ENCODE measurements at regions not wholly inside any gene's neighbourhood (a gene's known extent, or its start where the extent isn't known, plus 50 kb on each side); places are given as distances from the start of the nearest gene placed in this dataset.
A peak's percentile ranks its signal among the peaks of the same experiment; 100 is the strongest.

- peaks cover 2 to 3% of the 10 kb centered on the region in 2 donors for H3K4me1 ChIP-seq (ENCODE audit: control insufficient read depth in 2 of 2, insufficient read depth in 2 of 2, low read length in 2 of 2)
- H3K36me3 ChIP-seq (ENCODE audit: control insufficient read depth in 2 of 2, insufficient read depth in 2 of 2, low read length in 2 of 2) = no peaks in the 10 kb centered on the region
- no peak overlapping the region for H3K9ac ChIP-seq (ENCODE audit: low read depth in 1 of 2, low read length in 2 of 2)
- no peaks in the 10 kb centered on the region for H3K9me3 ChIP-seq (ENCODE audit: control insufficient read depth in 2 of 2, low read length in 2 of 2)
- no peak overlapping the region for H3K27ac ChIP-seq (ENCODE audit: low read depth in 2 of 2, low read length in 2 of 2)
- no peaks in the 10 kb centered on the region for H3K27me3 ChIP-seq (ENCODE audit: control insufficient read depth in 2 of 2, insufficient read depth in 2 of 2, low read length in 2 of 2)
- H3K4me3 ChIP-seq (ENCODE audit: low read length in 2 of 2) = no peak overlapping the region
Observed at GRCh38 chr7:83861-84632, 108.3 kb upstream of the FAM20C start.

GRCh38 chr7:84633-85020 is 107.7 kb upstream of the FAM20C start:
- Histone ChIP-seq H3K4me3 (ENCODE audit: low read length in 2 of 2) (no peak overlapping the region), H3K27ac (ENCODE audit: low read depth in 2 of 2, low read length in 2 of 2) (no peak overlapping the region), H3K4me1 (ENCODE audit: control insufficient read depth in 2 of 2, insufficient read depth in 2 of 2, low read length in 2 of 2) (peaks cover 5 to 7% of the 10 kb centered on the region in 2 donors), H3K27me3 (ENCODE audit: control insufficient read depth in 2 of 2, insufficient read depth in 2 of 2, low read length in 2 of 2) (no peaks in the 10 kb centered on the region), H3K9ac (ENCODE audit: low read depth in 1 of 2, low read length in 2 of 2) (no peak overlapping the region), H3K9me3 (ENCODE audit: control insufficient read depth in 2 of 2, low read length in 2 of 2) (no peaks in the 10 kb centered on the region), H3K36me3 (ENCODE audit: control insufficient read depth in 2 of 2, insufficient read depth in 2 of 2, low read length in 2 of 2) (no peaks in the 10 kb centered on the region)

GRCh38 chr7:85074-85882 is 107.1 kb upstream of the FAM20C start:
- H3K36me3 ChIP-seq (ENCODE audit: control insufficient read depth in 2 of 2, insufficient read depth in 2 of 2, low read length in 2 of 2) = no peaks in the 10 kb centered on the region
- H3K9me3 ChIP-seq (ENCODE audit: control insufficient read depth in 2 of 2, low read length in 2 of 2) = no peaks in the 10 kb centered on the region
- H3K4me1 ChIP-seq (ENCODE audit: control insufficient read depth in 2 of 2, insufficient read depth in 2 of 2, low read length in 2 of 2) = peaks cover 5 to 11% of the 10 kb centered on the region in 2 donors
- no peak overlapping the region for H3K4me3 ChIP-seq (ENCODE audit: low read length in 2 of 2)
- no peak overlapping the region for H3K9ac ChIP-seq (ENCODE audit: low read depth in 1 of 2, low read length in 2 of 2)
- H3K27me3 ChIP-seq (ENCODE audit: control insufficient read depth in 2 of 2, insufficient read depth in 2 of 2, low read length in 2 of 2) = no peaks in the 10 kb centered on the region
- H3K27ac ChIP-seq (ENCODE audit: low read depth in 2 of 2, low read length in 2 of 2) = no peak overlapping the region

GRCh38 chr7:85883-86515 is 106.4 kb upstream of the FAM20C start:
- Histone ChIP-seq H3K9ac (ENCODE audit: low read depth in 1 of 2, low read length in 2 of 2) (no peak overlapping the region), H3K9me3 (ENCODE audit: control insufficient read depth in 2 of 2, low read length in 2 of 2) (no peaks in the 10 kb centered on the region), H3K4me1 (ENCODE audit: control insufficient read depth in 2 of 2, insufficient read depth in 2 of 2, low read length in 2 of 2) (peaks cover 10 to 17% of the 10 kb centered on the region in 2 donors), H3K36me3 (ENCODE audit: control insufficient read depth in 2 of 2, insufficient read depth in 2 of 2, low read length in 2 of 2) (no peaks in the 10 kb centered on the region), H3K27me3 (ENCODE audit: control insufficient read depth in 2 of 2, insufficient read depth in 2 of 2, low read length in 2 of 2) (no peaks in the 10 kb centered on the region), H3K4me3 (ENCODE audit: low read length in 2 of 2) (no peak overlapping the region), H3K27ac (ENCODE audit: low read depth in 2 of 2, low read length in 2 of 2) (no peak overlapping the region)

GRCh38 chr7:86629-87028 is 105.7 kb upstream of the FAM20C start:
- Histone ChIP-seq H3K4me3 (ENCODE audit: low read length in 2 of 2) (no peak overlapping the region), H3K27me3 (ENCODE audit: control insufficient read depth in 2 of 2, insufficient read depth in 2 of 2, low read length in 2 of 2) (no peaks in the 10 kb centered on the region), H3K27ac (ENCODE audit: low read depth in 2 of 2, low read length in 2 of 2) (no peak overlapping the region), H3K9ac (ENCODE audit: low read depth in 1 of 2, low read length in 2 of 2) (no peak overlapping the region), H3K9me3 (ENCODE audit: control insufficient read depth in 2 of 2, low read length in 2 of 2) (no peaks in the 10 kb centered on the region), H3K36me3 (ENCODE audit: control insufficient read depth in 2 of 2, insufficient read depth in 2 of 2, low read length in 2 of 2) (no peaks in the 10 kb centered on the region), H3K4me1 (ENCODE audit: control insufficient read depth in 2 of 2, insufficient read depth in 2 of 2, low read length in 2 of 2) (peaks cover 10 to 17% of the 10 kb centered on the region in 2 donors)

GRCh38 chr7:87047-87446 is 105.3 kb upstream of the FAM20C start:
- no peak overlapping the region for H3K9ac ChIP-seq (ENCODE audit: low read depth in 1 of 2, low read length in 2 of 2)
- H3K36me3 ChIP-seq (ENCODE audit: control insufficient read depth in 2 of 2, insufficient read depth in 2 of 2, low read length in 2 of 2) = no peaks in the 10 kb centered on the region
- H3K9me3 ChIP-seq (ENCODE audit: control insufficient read depth in 2 of 2, low read length in 2 of 2) = no peaks in the 10 kb centered on the region
- no peaks in the 10 kb centered on the region for H3K27me3 ChIP-seq (ENCODE audit: control insufficient read depth in 2 of 2, insufficient read depth in 2 of 2, low read length in 2 of 2)
- peaks cover 10 to 17% of the 10 kb centered on the region in 2 donors for H3K4me1 ChIP-seq (ENCODE audit: control insufficient read depth in 2 of 2, insufficient read depth in 2 of 2, low read length in 2 of 2)
- H3K27ac ChIP-seq (ENCODE audit: low read depth in 2 of 2, low read length in 2 of 2) = no peak overlapping the region
- no peak overlapping the region for H3K4me3 ChIP-seq (ENCODE audit: low read length in 2 of 2)

DNA sequence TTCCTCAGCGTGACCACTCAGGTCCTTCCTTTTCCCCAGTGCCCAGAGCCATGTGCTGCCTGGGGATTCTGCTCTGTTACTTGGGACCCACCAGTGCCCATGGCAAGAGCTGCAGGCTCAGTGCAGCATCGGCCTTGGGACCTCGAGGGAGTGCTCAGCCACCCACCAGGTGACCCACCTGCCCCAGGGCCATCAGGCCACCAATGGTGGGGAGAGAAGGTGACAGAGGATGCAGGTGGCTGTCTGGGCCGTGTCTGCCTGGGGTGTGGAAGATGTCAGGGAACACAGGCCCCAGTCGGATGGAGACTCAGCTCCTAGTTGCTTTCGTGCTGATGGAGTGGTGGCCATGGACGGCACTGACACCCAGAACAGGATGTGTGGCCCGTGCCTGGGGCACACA is 104.7 kb upstream of the FAM20C start:
- Histone ChIP-seq H3K9me3 (ENCODE audit: control insufficient read depth in 2 of 2, low read length in 2 of 2) (no peaks in the 10 kb centered on the region), H3K4me1 (ENCODE audit: control insufficient read depth in 2 of 2, insufficient read depth in 2 of 2, low read length in 2 of 2) (peaks cover 10 to 17% of the 10 kb centered on the region in 2 donors), H3K27me3 (ENCODE audit: control insufficient read depth in 2 of 2, insufficient read depth in 2 of 2, low read length in 2 of 2) (no peaks in the 10 kb centered on the region), H3K27ac (ENCODE audit: low read depth in 2 of 2, low read length in 2 of 2) (no peak overlapping the region), H3K4me3 (ENCODE audit: low read length in 2 of 2) (no peak overlapping the region), H3K36me3 (ENCODE audit: control insufficient read depth in 2 of 2, insufficient read depth in 2 of 2, low read length in 2 of 2) (no peaks in the 10 kb centered on the region), H3K9ac (ENCODE audit: low read depth in 1 of 2, low read length in 2 of 2) (no peak overlapping the region)

- no peak overlapping the region for H3K9ac ChIP-seq (ENCODE audit: low read depth in 1 of 2, low read length in 2 of 2)
- H3K4me1 ChIP-seq (ENCODE audit: control insufficient read depth in 2 of 2, insufficient read depth in 2 of 2, low read length in 2 of 2) = peaks cover 10 to 17% of the 10 kb centered on the region in 2 donors
- H3K9me3 ChIP-seq (ENCODE audit: control insufficient read depth in 2 of 2, low read length in 2 of 2) = no peaks in the 10 kb centered on the region
- H3K27ac ChIP-seq (ENCODE audit: low read depth in 2 of 2, low read length in 2 of 2) = peak overlapping the region in 1 of 2 donors; percentile 5
- H3K27me3 ChIP-seq (ENCODE audit: control insufficient read depth in 2 of 2, insufficient read depth in 2 of 2, low read length in 2 of 2) = no peaks in the 10 kb centered on the region
- H3K36me3 ChIP-seq (ENCODE audit: control insufficient read depth in 2 of 2, insufficient read depth in 2 of 2, low read length in 2 of 2) = no peaks in the 10 kb centered on the region
- no peak overlapping the region for H3K4me3 ChIP-seq (ENCODE audit: low read length in 2 of 2)
Observed at GRCh38 chr7:88095-88926, 104.1 kb upstream of the FAM20C start.

DNA sequence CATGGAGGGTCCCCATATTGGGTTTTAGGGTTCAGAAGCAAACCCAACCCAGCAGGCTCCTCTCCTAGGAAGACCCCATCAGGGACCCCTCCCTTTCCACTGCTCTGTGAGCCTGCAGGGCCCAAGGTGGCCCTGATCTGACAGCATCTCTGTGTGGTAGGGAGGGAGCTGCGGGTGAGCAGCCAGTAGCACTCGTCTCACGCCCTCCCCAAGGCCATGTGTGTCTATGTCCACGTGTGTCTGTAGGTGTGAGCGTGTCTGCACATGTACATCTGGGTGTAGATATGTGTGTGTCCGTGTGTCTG is 103.5 kb upstream of the FAM20C start:
- H3K27me3 ChIP-seq (ENCODE audit: control insufficient read depth in 2 of 2, insufficient read depth in 2 of 2, low read length in 2 of 2) = no peaks in the 10 kb centered on the region
- no peak overlapping the region for H3K9ac ChIP-seq (ENCODE audit: low read depth in 1 of 2, low read length in 2 of 2)
- peaks cover 10 to 17% of the 10 kb centered on the region in 2 donors for H3K4me1 ChIP-seq (ENCODE audit: control insufficient read depth in 2 of 2, insufficient read depth in 2 of 2, low read length in 2 of 2)
- H3K36me3 ChIP-seq (ENCODE audit: control insufficient read depth in 2 of 2, insufficient read depth in 2 of 2, low read length in 2 of 2) = no peaks in the 10 kb centered on the region
- H3K9me3 ChIP-seq (ENCODE audit: control insufficient read depth in 2 of 2, low read length in 2 of 2) = no peaks in the 10 kb centered on the region
- H3K4me3 ChIP-seq (ENCODE audit: low read length in 2 of 2) = no peak overlapping the region
- H3K27ac ChIP-seq (ENCODE audit: low read depth in 2 of 2, low read length in 2 of 2) = peak overlapping the region in 1 of 2 donors; percentile 5
